ENCODE measurements at regions not wholly inside any gene's neighbourhood (a gene's known extent, or its start where the extent isn't known, plus 50 kb on each side); places are given as distances from the start of the nearest gene placed in this dataset.
"Not testable (repeated sequence)": the region's sequence is repeated elsewhere in the genome, so short reads cannot be mapped to it uniquely, and the experiment has no call there.

DNA sequence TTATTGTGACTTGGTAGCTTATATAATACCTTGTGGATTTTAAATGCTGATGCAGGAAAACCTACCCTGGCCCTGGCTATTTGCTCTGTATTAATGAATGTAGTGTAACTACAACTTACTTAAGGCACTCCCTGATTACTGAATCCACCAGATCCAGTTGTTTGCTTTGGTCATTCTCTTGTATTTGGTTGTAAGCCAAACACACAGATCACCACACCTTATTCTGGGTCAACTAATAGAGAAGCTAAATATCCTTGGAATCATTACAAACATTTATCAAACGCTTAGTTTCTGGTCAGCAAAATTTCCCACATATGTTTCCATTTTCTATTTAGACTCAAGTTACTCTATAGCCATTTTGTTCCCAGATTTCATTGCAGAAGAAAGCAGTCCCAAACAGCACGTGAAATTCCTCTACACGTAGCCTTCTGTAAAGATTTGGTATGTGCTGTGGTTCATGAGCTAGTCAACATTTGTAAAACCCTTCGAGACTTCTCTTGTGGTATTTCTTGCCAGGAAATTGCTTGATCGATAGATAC, 322.6 kb downstream of the MEX3B start:
- peaks cover 54% of the 10 kb centered on the region for H3K36me3 Mint-ChIP-seq

GRCh38 chr15:81716468-81716867, 329.4 kb downstream of the MEX3B start:
- H3K27ac Mint-ChIP-seq; POLR2A ChIA-PET; DNase-seq (ENCODE audit: low spot score); H3K27me3 Mint-ChIP-seq (ENCODE audit: low read depth); CTCF ChIA-PET; H3K4me3 Mint-ChIP-seq; ATAC-seq; H3K4me1 Mint-ChIP-seq: not testable (repeated sequence)
- Mint-ChIP-seq H3K9me3 (peaks cover 27% of the 10 kb centered on the region), H3K36me3 (peaks cover 17% of the 10 kb centered on the region)

More for the DNA sequence above, 322.6 kb downstream of the MEX3B start:
- Mint-ChIP-seq H3K27ac (no peak overlapping the region), H3K4me3 (no peak overlapping the region), H3K27me3 (ENCODE audit: low read depth) (peaks cover 7% of the 10 kb centered on the region), H3K4me1 (no peaks in the 10 kb centered on the region), H3K9me3 (peaks cover 70% of the 10 kb centered on the region)
- TF ChIP-seq IRF2 (CRISPR knock-in tag; IDR thresholded peaks at IDR 0.05; ENCODE audit: borderline replicate concordance, low read depth) (no peak), TEAD4 (CRISPR knock-in tag; IDR thresholded peaks at IDR 0.05) (no peak), ETV6 (CRISPR knock-in tag; IDR thresholded peaks at IDR 0.05) (no peak), ATF1 (CRISPR knock-in tag; IDR thresholded peaks at IDR 0.05) (no peak), OVOL2 (CRISPR knock-in tag; IDR thresholded peaks at IDR 0.05; ENCODE audit: borderline replicate concordance) (no peak), ZNF512 (CRISPR knock-in tag; IDR thresholded peaks at IDR 0.05; ENCODE audit: borderline replicate concordance) (no peak), PRRX2 (CRISPR knock-in tag; IDR thresholded peaks at IDR 0.05) (no peak), MXD4 (CRISPR knock-in tag; IDR thresholded peaks at IDR 0.05; ENCODE audit: borderline replicate concordance) (no peak), TP53 (CRISPR knock-in tag; IDR thresholded peaks at IDR 0.05) (no peak), ESRRA (CRISPR knock-in tag; IDR thresholded peaks at IDR 0.05; ENCODE audit: borderline replicate concordance) (no peak), KAT7 (CRISPR knock-in tag; IDR thresholded peaks at IDR 0.05; ENCODE audit: borderline replicate concordance) (no peak), GABPB1 (CRISPR knock-in tag; IDR thresholded peaks at IDR 0.05) (no peak)
- TF ChIP-seq, protein P1, sequence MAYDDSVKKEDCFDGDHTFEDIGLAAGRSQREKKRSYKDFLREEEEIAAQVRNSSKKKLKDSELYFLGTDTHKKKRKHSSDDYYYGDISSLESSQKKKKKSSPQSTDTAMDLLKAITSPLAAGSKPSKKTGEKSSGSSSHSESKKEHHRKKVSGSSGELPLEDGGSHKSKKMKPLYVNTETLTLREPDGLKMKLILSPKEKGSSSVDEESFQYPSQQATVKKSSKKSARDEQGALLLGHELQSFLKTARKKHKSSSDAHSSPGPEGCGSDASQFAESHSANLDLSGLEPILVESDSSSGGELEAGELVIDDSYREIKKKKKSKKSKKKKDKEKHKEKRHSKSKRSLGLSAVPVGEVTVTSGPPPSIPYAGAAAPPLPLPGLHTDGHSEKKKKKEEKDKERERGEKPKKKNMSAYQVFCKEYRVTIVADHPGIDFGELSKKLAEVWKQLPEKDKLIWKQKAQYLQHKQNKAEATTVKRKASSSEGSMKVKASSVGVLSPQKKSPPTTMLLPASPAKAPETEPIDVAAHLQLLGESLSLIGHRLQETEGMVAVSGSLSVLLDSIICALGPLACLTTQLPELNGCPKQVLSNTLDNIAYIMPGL (CRISPR knock-in tag; IDR thresholded peaks at IDR 0.05): no peak
- TF ChIP-seq, protein P2, sequence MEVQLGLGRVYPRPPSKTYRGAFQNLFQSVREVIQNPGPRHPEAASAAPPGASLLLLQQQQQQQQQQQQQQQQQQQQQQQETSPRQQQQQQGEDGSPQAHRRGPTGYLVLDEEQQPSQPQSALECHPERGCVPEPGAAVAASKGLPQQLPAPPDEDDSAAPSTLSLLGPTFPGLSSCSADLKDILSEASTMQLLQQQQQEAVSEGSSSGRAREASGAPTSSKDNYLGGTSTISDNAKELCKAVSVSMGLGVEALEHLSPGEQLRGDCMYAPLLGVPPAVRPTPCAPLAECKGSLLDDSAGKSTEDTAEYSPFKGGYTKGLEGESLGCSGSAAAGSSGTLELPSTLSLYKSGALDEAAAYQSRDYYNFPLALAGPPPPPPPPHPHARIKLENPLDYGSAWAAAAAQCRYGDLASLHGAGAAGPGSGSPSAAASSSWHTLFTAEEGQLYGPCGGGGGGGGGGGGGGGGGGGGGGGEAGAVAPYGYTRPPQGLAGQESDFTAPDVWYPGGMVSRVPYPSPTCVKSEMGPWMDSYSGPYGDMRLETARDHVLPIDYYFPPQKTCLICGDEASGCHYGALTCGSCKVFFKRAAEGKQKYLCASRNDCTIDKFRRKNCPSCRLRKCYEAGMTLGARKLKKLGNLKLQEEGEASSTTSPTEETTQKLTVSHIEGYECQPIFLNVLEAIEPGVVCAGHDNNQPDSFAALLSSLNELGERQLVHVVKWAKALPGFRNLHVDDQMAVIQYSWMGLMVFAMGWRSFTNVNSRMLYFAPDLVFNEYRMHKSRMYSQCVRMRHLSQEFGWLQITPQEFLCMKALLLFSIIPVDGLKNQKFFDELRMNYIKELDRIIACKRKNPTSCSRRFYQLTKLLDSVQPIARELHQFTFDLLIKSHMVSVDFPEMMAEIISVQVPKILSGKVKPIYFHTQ (CRISPR knock-in tag; IDR thresholded peaks at IDR 0.05): no peak
- TF ChIP-seq, protein P3, sequence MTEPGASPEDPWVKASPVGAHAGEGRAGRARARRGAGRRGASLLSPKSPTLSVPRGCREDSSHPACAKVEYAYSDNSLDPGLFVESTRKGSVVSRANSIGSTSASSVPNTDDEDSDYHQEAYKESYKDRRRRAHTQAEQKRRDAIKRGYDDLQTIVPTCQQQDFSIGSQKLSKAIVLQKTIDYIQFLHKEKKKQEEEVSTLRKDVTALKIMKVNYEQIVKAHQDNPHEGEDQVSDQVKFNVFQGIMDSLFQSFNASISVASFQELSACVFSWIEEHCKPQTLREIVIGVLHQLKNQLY (CRISPR knock-in tag; IDR thresholded peaks at IDR 0.05): no peak
- ChIA-PET POLR2A (no interaction called here), CTCF (no interaction called here)
- DNase-seq (ENCODE audit: low spot score) (no peak), ATAC-seq (no peak)

- H3K27ac Mint-ChIP-seq: no peak overlapping the region
- CTCF ChIA-PET: no interaction called here
- peaks cover 20% of the 10 kb centered on the region for H3K4me1 Mint-ChIP-seq
- H3K27me3 Mint-ChIP-seq (ENCODE audit: low read depth): no peaks in the 10 kb centered on the region
- POLR2A ChIA-PET: no interaction called here
- ATAC-seq: no peak
- DNase-seq (ENCODE audit: low spot score): no peak
- no peak overlapping the region for H3K4me3 Mint-ChIP-seq
- peaks cover 6% of the 10 kb centered on the region for H3K36me3 Mint-ChIP-seq
- peaks cover 4% of the 10 kb centered on the region for H3K9me3 Mint-ChIP-seq
- TF ChIP-seq OVOL2 (CRISPR knock-in tag; IDR thresholded peaks at IDR 0.05; ENCODE audit: borderline replicate concordance) (no peak), ATF2 (CRISPR knock-in tag; IDR thresholded peaks at IDR 0.05; ENCODE audit: borderline replicate concordance, low read depth) (no peak), ZNF232 (CRISPR knock-in tag; IDR thresholded peaks at IDR 0.05) (no peak), HMGA2 (CRISPR knock-in tag; IDR thresholded peaks at IDR 0.05) (peak; percentile 84), MYBL2 (CRISPR knock-in tag; IDR thresholded peaks at IDR 0.05) (no peak), CDX4 (CRISPR knock-in tag; IDR thresholded peaks at IDR 0.05; ENCODE audit: borderline replicate concordance) (no peak), ZNF317 (CRISPR knock-in tag; IDR thresholded peaks at IDR 0.05; ENCODE audit: borderline replicate concordance, low read depth) (no peak)
- TF ChIP-seq, protein P4, sequence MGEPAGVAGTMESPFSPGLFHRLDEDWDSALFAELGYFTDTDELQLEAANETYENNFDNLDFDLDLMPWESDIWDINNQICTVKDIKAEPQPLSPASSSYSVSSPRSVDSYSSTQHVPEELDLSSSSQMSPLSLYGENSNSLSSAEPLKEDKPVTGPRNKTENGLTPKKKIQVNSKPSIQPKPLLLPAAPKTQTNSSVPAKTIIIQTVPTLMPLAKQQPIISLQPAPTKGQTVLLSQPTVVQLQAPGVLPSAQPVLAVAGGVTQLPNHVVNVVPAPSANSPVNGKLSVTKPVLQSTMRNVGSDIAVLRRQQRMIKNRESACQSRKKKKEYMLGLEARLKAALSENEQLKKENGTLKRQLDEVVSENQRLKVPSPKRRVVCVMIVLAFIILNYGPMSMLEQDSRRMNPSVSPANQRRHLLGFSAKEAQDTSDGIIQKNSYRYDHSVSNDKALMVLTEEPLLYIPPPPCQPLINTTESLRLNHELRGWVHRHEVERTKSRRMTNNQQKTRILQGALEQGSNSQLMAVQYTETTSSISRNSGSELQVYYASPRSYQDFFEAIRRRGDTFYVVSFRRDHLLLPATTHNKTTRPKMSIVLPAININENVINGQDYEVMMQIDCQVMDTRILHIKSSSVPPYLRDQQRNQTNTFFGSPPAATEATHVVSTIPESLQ (CRISPR knock-in tag; IDR thresholded peaks at IDR 0.05): no peak
Measured at GRCh38 chr15:81710328-81710727, 335.5 kb downstream of the MEX3B start.
